OCI-LY7 (cell line): ENCODE measurements at regions not wholly inside any gene's neighbourhood (a gene's known extent, or its start where the extent isn't known, plus 50 kb on each side); places are given as distances from the start of the nearest gene placed in this dataset.

Source experiments
- EZH2phosphoT487 ChIP-seq: fragments of 200-600 bp; sonication (generic); IDR thresholded peaks from 2 replicates; pipeline ENCODE4 v1.6.1; 2018; ENCODE audit warnings: low read depth, borderline replicate concordance, mild to moderate bottlenecking, mixed run types, antibody characterized with exemption, low read length, moderate library complexity, mixed read lengths
- TF ChIP-seq, protein P1 (sequence below): fragments of 200-600 bp; sonication (generic); conservative IDR thresholded peaks from 2 replicates; pipeline ENCODE4 v1.5.1; 2014; ENCODE audit warnings: mild to moderate bottlenecking, antibody characterized with exemption, low read length, moderate library complexity, mixed read lengths

DNA sequence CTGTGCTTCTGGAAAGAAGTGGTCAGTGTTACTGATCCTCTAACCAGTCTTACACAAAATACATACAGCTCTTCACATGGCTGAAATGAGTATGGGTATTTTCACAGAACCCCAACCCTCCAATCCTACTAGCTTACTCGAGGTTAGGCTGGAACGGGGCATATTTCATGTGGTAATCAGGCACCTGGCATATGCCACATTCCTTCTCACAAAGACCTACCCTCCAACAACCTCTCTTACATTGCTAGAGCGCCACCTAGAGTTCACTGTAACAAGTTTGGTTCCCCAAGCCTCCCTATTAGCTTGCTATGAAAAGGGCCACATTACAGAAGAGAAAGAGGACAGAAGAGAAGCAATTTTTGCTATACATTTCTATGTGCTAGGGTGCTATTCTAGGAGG is 597.3 kb downstream of the PRELID2 start:
- TF ChIP-seq, protein P1, sequence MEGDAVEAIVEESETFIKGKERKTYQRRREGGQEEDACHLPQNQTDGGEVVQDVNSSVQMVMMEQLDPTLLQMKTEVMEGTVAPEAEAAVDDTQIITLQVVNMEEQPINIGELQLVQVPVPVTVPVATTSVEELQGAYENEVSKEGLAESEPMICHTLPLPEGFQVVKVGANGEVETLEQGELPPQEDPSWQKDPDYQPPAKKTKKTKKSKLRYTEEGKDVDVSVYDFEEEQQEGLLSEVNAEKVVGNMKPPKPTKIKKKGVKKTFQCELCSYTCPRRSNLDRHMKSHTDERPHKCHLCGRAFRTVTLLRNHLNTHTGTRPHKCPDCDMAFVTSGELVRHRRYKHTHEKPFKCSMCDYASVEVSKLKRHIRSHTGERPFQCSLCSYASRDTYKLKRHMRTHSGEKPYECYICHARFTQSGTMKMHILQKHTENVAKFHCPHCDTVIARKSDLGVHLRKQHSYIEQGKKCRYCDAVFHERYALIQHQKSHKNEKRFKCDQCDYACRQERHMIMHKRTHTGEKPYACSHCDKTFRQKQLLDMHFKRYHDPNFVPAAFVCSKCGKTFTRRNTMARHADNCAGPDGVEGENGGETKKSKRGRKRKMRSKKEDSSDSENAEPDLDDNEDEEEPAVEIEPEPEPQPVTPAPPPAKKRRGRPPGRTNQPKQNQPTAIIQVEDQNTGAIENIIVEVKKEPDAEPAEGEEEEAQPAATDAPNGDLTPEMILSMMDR, result peak; percentile 84
- no peak for TF ChIP-seq EZH2phosphoT487
